Suprapubic skin (tissue), 4 donors: ENCODE measurements at regions not wholly inside any gene's neighbourhood (a gene's known extent, or its start where the extent isn't known, plus 50 kb on each side); places are given as distances from the start of the nearest gene placed in this dataset.

Experiments used
- EP300 ChIP-seq: sonication (generic); formaldehyde crosslinking; IDR thresholded peaks from one replicate; pipeline ENCODE4 v1.6.1; 2017; ENCODE audit warnings: antibody characterized with exemption
- POLR2A ChIP-seq, 2 donors: fragments of 450-650 bp; IDR thresholded peaks; one replicate each; pipeline ENCODE4 v1.6.1; 2017; ENCODE audit warnings: antibody characterized with exemption in 2 of 2, mild to moderate bottlenecking in 2 of 2, moderate library complexity in 2 of 2
- POLR2AphosphoS5 ChIP-seq, 3 donors: sonication (generic); formaldehyde crosslinking; IDR thresholded peaks; one replicate each; pipeline ENCODE4 v1.6.1; 2017; ENCODE audit warnings: antibody characterized with exemption in 3 of 3
- TF ChIP-seq, protein P1 (sequence below), 2 donors: fragments of 200-600 bp in 1 of 2; fragments of 450-650 bp in 1 of 2; sonication (generic) in 1 of 2; IDR thresholded peaks; one replicate each; pipeline ENCODE4 v1.5.1; 2016 to 2019; ENCODE audit warnings: antibody characterized with exemption in 2 of 2, mild to moderate bottlenecking in 1 of 2, moderate library complexity in 1 of 2

DNA sequence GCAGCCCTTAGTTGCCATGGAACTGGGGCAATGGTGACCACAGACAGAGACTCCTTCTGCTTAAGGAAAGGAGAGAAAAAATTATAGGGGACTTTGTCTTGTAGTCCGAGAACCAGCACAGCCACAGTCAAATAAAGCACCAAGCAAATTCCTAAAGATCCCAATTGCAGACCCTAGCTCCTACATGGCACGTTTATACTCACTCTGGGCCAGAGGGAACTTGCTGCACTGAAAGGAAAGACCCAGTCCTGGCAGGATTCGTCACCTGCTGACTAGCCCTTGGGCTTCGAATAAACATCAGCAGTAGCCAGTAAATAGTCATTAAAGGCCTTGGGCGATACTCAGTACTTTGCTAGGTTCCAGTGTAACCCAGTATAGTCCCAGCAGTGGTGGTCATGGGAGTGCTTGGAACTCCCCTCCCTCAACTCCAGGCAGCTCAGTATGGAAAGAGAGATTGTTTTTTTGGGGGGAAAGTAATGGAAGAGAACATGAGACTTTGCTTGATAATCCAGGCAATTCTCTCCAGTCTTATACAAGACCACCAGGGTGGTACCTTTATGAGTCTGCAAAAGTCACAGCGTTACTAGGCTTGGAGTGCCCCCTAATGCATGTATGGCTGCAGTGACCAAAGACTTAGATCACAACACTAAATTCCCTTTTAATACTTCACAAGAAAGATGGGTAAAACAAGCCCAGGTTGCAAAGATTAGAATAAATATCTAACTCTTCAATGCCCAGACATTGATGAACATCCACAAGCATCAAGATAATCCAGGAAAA is 66.4 kb upstream of the AGTR1 start:
- TF ChIP-seq, protein P1, sequence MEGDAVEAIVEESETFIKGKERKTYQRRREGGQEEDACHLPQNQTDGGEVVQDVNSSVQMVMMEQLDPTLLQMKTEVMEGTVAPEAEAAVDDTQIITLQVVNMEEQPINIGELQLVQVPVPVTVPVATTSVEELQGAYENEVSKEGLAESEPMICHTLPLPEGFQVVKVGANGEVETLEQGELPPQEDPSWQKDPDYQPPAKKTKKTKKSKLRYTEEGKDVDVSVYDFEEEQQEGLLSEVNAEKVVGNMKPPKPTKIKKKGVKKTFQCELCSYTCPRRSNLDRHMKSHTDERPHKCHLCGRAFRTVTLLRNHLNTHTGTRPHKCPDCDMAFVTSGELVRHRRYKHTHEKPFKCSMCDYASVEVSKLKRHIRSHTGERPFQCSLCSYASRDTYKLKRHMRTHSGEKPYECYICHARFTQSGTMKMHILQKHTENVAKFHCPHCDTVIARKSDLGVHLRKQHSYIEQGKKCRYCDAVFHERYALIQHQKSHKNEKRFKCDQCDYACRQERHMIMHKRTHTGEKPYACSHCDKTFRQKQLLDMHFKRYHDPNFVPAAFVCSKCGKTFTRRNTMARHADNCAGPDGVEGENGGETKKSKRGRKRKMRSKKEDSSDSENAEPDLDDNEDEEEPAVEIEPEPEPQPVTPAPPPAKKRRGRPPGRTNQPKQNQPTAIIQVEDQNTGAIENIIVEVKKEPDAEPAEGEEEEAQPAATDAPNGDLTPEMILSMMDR (IDR thresholded peaks at IDR 0.05): no peak
- TF ChIP-seq POLR2AphosphoS5 (IDR thresholded peaks at IDR 0.05) (no peak), EP300 (no peak), POLR2A (IDR thresholded peaks at IDR 0.05) (no peak)
